Ovary (tissue), 7 donors: ENCODE measurements at regions not wholly inside any gene's neighbourhood (a gene's known extent, or its start where the extent isn't known, plus 50 kb on each side); places are given as distances from the start of the nearest gene placed in this dataset.

Experiments
- DNase-seq, 5 donors: peaks; one replicate each; pipeline ENCODE4 v3.0.0-alpha.2; 2019 to 2020
- H3K27ac ChIP-seq, 2 donors: fragments of 200-600 bp; one replicate each; pipeline versions ENCODE4 v1.5.1 to v1.8.0; 2019 to 2022
- H3K27me3 ChIP-seq: fragments of 200-600 bp; one replicate; pipeline ENCODE4 v1.8.0; 2022
- H3K36me3 ChIP-seq: fragments of 200-600 bp; sonication (generic); one replicate; pipeline ENCODE4 v1.5.1; 2019
- H3K4me1 ChIP-seq: one replicate; pipeline ENCODE4 v1.8.1; 2013; ENCODE audit warnings: mild to moderate bottlenecking, moderate library complexity; ENCODE audit not compliant: insufficient read depth
- H3K4me3 ChIP-seq: fragments of 200-600 bp; sonication (generic); one replicate; pipeline ENCODE4 v1.5.1; 2017
- H3K9me3 ChIP-seq, 2 donors: fragments of 200-600 bp in 1 of 2; sonication (generic) in 1 of 2; one replicate each; pipeline versions ENCODE4 v1.5.1 to v1.8.1; 2013 to 2019; ENCODE audit warnings: mild to moderate bottlenecking in 1 of 2, moderate library complexity in 1 of 2
- CTCF ChIP-seq, 3 donors: fragments of 450-650 bp in 2 of 3; fragments of 200-600 bp in 1 of 3; IDR thresholded peaks; one replicate each; pipeline versions ENCODE4 v1.5.1 to v1.8.0; 2016 to 2022; ENCODE audit warnings: antibody characterized with exemption in 3 of 3, mild to moderate bottlenecking in 1 of 3
- EP300 ChIP-seq: sonication (generic); formaldehyde crosslinking; IDR thresholded peaks from one replicate; pipeline ENCODE4 v1.6.1; 2017; ENCODE audit warnings: antibody characterized with exemption
- POLR2A ChIP-seq: fragments of 450-650 bp; IDR thresholded peaks from one replicate; pipeline ENCODE4 v1.6.1; 2017; ENCODE audit warnings: antibody characterized with exemption, mild to moderate bottlenecking, moderate library complexity
- WGBS, 3 donors: extraction: QIAGEN DNeasy Blood & Tissue Kit in 1 of 3; methylation state at CpG; one replicate each; pipeline versions ENCODE4 v1.1.5 to v1.1.7; 2013 to 2017; 5-methylcytosine and 5-hydroxymethylcytosine counted together
- intact Hi-C, 4 donors: fragments of 100-400 bp; cut with DNase I; formaldehyde crosslinking; loops; one replicate each; pipeline versions ENCODE4 v1.11.0 to v1.15.1; 2022 to 2023
- donor health status: DM: no; HTN: no; CAD: no; lungs with moderate emphysema.
- donor health status: DM: no; HTN: no; CAD: no.
- donor health status: Bipolar disorder and iron deficiency.
- donor health status: DM: no; HTN: no; CAD: no.
- donor health status: DM: yes; HTN: yes; CAD: no.

GRCh38 chr2:16152071-16152927, 211.9 kb downstream of the MYCN start:
- WGBS, 3 donors, result 82 to 90% (median 90%) methylated on average over 5 of the region's 5 CpGs
- TF ChIP-seq POLR2A, result no peak
- TF ChIP-seq CTCF (IDR thresholded peaks at IDR 0.05), result no peak
- no peak for TF ChIP-seq EP300
- Histone ChIP-seq H3K27ac (no peak overlapping the region), H3K4me3 (no peak overlapping the region), H3K4me1 (no peaks in the 10 kb centered on the region), H3K9me3 (no peaks in the 10 kb centered on the region), H3K36me3 (no peaks in the 10 kb centered on the region), H3K27me3 (no peaks in the 10 kb centered on the region)
- intact Hi-C loops, result no loop called here
- no peak for DNase-seq

GRCh38 chr2:16151651-16152050, 211.3 kb downstream of the MYCN start:
- 87 to 92% (median 91%) methylated on average over 4 of the region's 4 CpGs for WGBS, 3 donors
- Histone ChIP-seq H3K27ac (no peak overlapping the region), H3K27me3 (no peaks in the 10 kb centered on the region), H3K4me3 (no peak overlapping the region), H3K36me3 (no peaks in the 10 kb centered on the region), H3K9me3 (no peaks in the 10 kb centered on the region), H3K4me1 (no peaks in the 10 kb centered on the region)
- intact Hi-C loops, result no loop called here
- no peak for TF ChIP-seq CTCF (IDR thresholded peaks at IDR 0.05)
- no peak for TF ChIP-seq EP300
- no peak for TF ChIP-seq POLR2A
- no peak for DNase-seq

GRCh38 chr2:16151281-16151570, 210.9 kb downstream of the MYCN start:
- intact Hi-C loops, result no loop called here
- H3K9me3 ChIP-seq, result no peaks in the 10 kb centered on the region
- H3K27ac ChIP-seq, result no peak overlapping the region
- WGBS, 3 donors, result 89 to 93% (median 90%) methylated on average over 3 of the region's 3 CpGs
- no peak for TF ChIP-seq POLR2A
- TF ChIP-seq CTCF (IDR thresholded peaks at IDR 0.05), result no peak
- TF ChIP-seq EP300, result no peak
- H3K36me3 ChIP-seq, result no peaks in the 10 kb centered on the region
- no peak overlapping the region for H3K4me3 ChIP-seq
- no peaks in the 10 kb centered on the region for H3K4me1 ChIP-seq
- H3K27me3 ChIP-seq, result no peaks in the 10 kb centered on the region
- no peak for DNase-seq

GRCh38 chr2:16150456-16151280, 210.3 kb downstream of the MYCN start:
- no peaks in the 10 kb centered on the region for H3K9me3 ChIP-seq
- H3K4me3 ChIP-seq, result no peak overlapping the region
- intact Hi-C loops, result no loop called here
- WGBS, 3 donors, result 83 to 88% (median 87%) methylated on average over 5 of the region's 5 CpGs
- DNase-seq, result no peak
- H3K36me3 ChIP-seq, result no peaks in the 10 kb centered on the region
- no peaks in the 10 kb centered on the region for H3K27me3 ChIP-seq
- no peak overlapping the region for H3K27ac ChIP-seq
- TF ChIP-seq CTCF (IDR thresholded peaks at IDR 0.05) (no peak), EP300 (no peak), POLR2A (no peak)
- H3K4me1 ChIP-seq, result no peaks in the 10 kb centered on the region
